ENCODE measurements at regions not wholly inside any gene's neighbourhood (a gene's known extent, or its start where the extent isn't known, plus 50 kb on each side); places are given as distances from the start of the nearest gene placed in this dataset.

DNA sequence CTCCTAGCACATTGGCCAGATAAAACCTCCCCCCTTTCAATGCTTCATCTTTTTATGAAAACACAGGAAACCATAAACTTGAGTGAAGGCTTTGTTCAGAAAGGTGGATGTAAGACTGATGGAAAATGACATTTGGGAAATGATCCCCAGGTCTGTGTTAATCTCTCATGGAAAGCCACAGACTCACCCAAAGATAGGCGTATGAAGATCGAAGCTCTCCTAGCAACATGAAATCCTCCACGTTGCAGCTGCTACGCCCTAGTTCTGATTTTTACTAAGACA lies 63.4 kb upstream of the PTGR2 start:
- H3K9ac ChIP-seq (ENCODE audit: low read length) = peak overlapping the region; percentile 73
- H3K4me3 ChIP-seq (ENCODE audit: insufficient read depth, low read length, poor library complexity, severe bottlenecking) = peak overlapping the region; percentile 77
- no peaks in the 10 kb centered on the region for H3K9me3 ChIP-seq (ENCODE audit: insufficient read depth, low read length)
- no peaks in the 10 kb centered on the region for H3K36me3 ChIP-seq (ENCODE audit: low read length)
- no peaks in the 10 kb centered on the region for H3K9me2 ChIP-seq (replicated peaks; ENCODE audit: insufficient read depth, low read length)
- H3K27me3 ChIP-seq (ENCODE audit: low read length) = no peaks in the 10 kb centered on the region
- H3K27ac ChIP-seq (ENCODE audit: low read depth, low read length) = no peak overlapping the region
- peak overlapping the region; percentile 94 for H3K4me2 ChIP-seq (ENCODE audit: low read depth, low read length, poor library complexity, severe bottlenecking)
- peaks cover 17% of the 10 kb centered on the region for H3F3A ChIP-seq (ENCODE audit: insufficient read depth)
- no peak for TF ChIP-seq EZH2phosphoT487 (conservative IDR thresholded peaks at IDR 0.05; ENCODE audit: low read length)
- TF ChIP-seq, protein P1, sequence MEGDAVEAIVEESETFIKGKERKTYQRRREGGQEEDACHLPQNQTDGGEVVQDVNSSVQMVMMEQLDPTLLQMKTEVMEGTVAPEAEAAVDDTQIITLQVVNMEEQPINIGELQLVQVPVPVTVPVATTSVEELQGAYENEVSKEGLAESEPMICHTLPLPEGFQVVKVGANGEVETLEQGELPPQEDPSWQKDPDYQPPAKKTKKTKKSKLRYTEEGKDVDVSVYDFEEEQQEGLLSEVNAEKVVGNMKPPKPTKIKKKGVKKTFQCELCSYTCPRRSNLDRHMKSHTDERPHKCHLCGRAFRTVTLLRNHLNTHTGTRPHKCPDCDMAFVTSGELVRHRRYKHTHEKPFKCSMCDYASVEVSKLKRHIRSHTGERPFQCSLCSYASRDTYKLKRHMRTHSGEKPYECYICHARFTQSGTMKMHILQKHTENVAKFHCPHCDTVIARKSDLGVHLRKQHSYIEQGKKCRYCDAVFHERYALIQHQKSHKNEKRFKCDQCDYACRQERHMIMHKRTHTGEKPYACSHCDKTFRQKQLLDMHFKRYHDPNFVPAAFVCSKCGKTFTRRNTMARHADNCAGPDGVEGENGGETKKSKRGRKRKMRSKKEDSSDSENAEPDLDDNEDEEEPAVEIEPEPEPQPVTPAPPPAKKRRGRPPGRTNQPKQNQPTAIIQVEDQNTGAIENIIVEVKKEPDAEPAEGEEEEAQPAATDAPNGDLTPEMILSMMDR (IDR thresholded peaks at IDR 0.05; ENCODE audit: insufficient read depth, low read length, poor library complexity, severe bottlenecking) = no peak
- H2AFZ ChIP-seq (ENCODE audit: low read depth, low read length, severe bottlenecking) = no peak overlapping the region
- H3K79me2 ChIP-seq (ENCODE audit: insufficient read depth, low read length) = peaks cover 15% of the 10 kb centered on the region; the same call in 1 of the 2 replicates
- no peaks in the 10 kb centered on the region; the same call in 1 of the 2 replicates for H4K20me1 ChIP-seq (ENCODE audit: low read depth, low read length)

DNA sequence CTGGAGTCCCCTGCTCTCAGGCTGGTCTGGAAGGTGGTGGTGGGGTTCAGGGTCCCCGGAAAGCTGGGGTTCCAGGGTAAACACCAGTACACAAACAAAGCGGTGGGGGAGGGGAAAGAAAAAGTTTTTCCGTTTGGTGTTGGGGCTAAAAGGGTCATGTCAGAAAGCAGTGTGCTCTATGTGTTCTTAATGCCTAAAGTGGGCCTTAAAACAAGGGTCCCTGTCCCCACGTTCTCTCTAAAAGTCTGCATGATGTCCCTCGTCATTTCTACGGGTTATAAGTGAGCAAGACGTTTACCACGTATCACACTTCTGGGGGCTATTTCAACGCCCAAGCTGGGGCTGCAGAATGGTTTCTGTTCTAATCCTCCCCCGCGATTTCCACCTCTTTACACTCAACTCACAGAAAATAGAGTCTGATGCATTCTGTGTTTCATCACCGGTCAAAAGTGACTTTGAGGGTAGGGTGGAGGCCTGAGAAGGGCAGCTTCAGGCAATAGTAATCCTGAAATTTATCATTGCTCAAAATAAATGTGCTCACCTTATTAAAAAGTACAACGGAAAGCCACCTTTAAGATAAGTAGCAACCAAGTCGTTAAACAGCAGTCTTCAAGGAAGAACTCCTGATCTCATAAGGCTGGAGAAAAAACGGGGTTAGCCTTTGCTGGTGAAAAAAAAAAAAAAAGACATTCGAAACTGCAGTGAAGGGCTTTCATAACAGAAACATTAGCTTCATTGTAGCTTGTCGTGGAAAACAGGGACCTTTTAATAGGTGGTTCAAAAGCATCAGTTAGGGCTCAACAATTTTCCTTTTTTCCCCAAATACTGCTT lies 63.9 kb upstream of the PTGR2 start:
- Histone ChIP-seq H3K4me3 (ENCODE audit: insufficient read depth, low read length, poor library complexity, severe bottlenecking) (peak overlapping the region; percentile 77), H3K36me3 (ENCODE audit: low read length) (no peaks in the 10 kb centered on the region), H4K20me1 (ENCODE audit: low read depth, low read length) (no peaks in the 10 kb centered on the region; the same call in 1 of the 2 replicates), H3K4me2 (ENCODE audit: low read depth, low read length, poor library complexity, severe bottlenecking) (peak overlapping the region; percentile 94), H2AFZ (ENCODE audit: low read depth, low read length, severe bottlenecking) (peak overlapping the region; percentile 75), H3K27ac (ENCODE audit: low read depth, low read length) (peak overlapping the region; percentile 59), H3K9me2 (replicated peaks; ENCODE audit: insufficient read depth, low read length) (no peaks in the 10 kb centered on the region), H3F3A (ENCODE audit: insufficient read depth) (peaks cover 17% of the 10 kb centered on the region), H3K9me3 (ENCODE audit: insufficient read depth, low read length) (no peaks in the 10 kb centered on the region), H3K27me3 (ENCODE audit: low read length) (no peaks in the 10 kb centered on the region), H3K79me2 (ENCODE audit: insufficient read depth, low read length) (peaks cover 21% of the 10 kb centered on the region; the same call in 1 of the 2 replicates), H3K9ac (ENCODE audit: low read length) (peak overlapping the region; percentile 73)
- TF ChIP-seq, protein P1 (IDR thresholded peaks at IDR 0.05; ENCODE audit: insufficient read depth, low read length, poor library complexity, severe bottlenecking) = no peak
- no peak for TF ChIP-seq EZH2phosphoT487 (conservative IDR thresholded peaks at IDR 0.05; ENCODE audit: low read length)

DNA sequence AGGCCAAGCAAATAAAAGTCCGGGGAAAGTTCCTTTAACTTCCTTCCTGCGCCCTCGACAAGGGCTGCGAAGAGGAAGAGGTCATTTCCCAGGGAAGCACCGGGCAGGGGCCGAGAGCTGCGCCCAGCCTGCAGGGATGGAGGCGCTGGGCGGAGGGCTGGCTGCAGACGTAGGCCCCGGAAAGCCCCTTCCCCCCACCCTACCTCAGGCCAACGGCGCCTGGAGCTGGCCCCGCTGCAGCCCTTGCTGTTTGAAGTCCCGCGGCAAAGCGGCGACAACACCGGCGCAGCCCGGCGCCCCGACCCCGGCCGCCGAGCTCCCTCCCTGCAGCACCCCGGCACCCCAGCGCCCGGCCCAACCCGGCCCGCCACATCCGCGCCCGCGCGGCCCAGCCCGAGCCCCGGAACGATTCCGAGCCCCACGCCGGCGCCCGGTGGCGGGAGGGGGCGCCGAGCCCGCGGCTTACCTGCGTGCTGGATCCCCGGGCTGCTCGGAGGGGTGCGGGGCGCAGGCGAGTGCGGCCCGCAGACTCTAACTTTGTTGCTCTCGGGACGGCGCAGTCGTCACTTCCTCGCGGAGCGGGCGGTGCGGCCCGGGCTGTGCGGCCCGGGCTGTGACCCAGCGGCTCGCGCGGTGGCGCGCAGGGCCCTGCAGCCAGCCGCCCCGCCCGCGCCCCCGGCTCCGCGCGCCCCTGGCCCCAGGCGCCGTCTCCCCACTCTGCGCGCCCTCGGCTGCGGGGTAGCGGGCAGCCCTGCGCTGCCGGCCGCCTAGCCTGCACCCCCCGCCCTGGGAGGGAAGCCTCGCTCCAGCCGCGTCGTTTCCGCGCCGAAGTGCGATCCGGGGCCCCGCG lies 64.8 kb upstream of the PTGR2 start:
- H3K9me3 ChIP-seq (ENCODE audit: insufficient read depth, low read length) = no peaks in the 10 kb centered on the region
- peaks cover 27% of the 10 kb centered on the region; the same call in 1 of the 2 replicates for H3K79me2 ChIP-seq (ENCODE audit: insufficient read depth, low read length)
- H3K9ac ChIP-seq (ENCODE audit: low read length) = peak overlapping the region; percentile 73
- H3K27ac ChIP-seq (ENCODE audit: low read depth, low read length) = peak overlapping the region; percentile 59
- no peaks in the 10 kb centered on the region; the same call in 1 of the 2 replicates for H4K20me1 ChIP-seq (ENCODE audit: low read depth, low read length)
- TF ChIP-seq, protein P1 (IDR thresholded peaks at IDR 0.05; ENCODE audit: insufficient read depth, low read length, poor library complexity, severe bottlenecking) = no peak
- TF ChIP-seq EZH2phosphoT487 (conservative IDR thresholded peaks at IDR 0.05; ENCODE audit: low read length) = no peak
- peak overlapping the region; percentile 94 for H3K4me2 ChIP-seq (ENCODE audit: low read depth, low read length, poor library complexity, severe bottlenecking)
- H3K27me3 ChIP-seq (ENCODE audit: low read length) = no peaks in the 10 kb centered on the region
- no peaks in the 10 kb centered on the region for H3K36me3 ChIP-seq (ENCODE audit: low read length)
- peak overlapping the region; percentile 75 for H2AFZ ChIP-seq (ENCODE audit: low read depth, low read length, severe bottlenecking)
- peaks cover 17% of the 10 kb centered on the region for H3F3A ChIP-seq (ENCODE audit: insufficient read depth)
- H3K4me3 ChIP-seq (ENCODE audit: insufficient read depth, low read length, poor library complexity, severe bottlenecking) = peak overlapping the region; percentile 77
- H3K9me2 ChIP-seq (replicated peaks; ENCODE audit: insufficient read depth, low read length) = no peaks in the 10 kb centered on the region

All from SU-DHL-6 (cell line).